GM19397 (cell line): ENCODE measurements at regions not wholly inside any gene's neighbourhood (a gene's known extent, or its start where the extent isn't known, plus 50 kb on each side); places are given as distances from the start of the nearest gene placed in this dataset.
"Not testable (repeated sequence)": the region's sequence is repeated elsewhere in the genome, so short reads cannot be mapped to it uniquely, and the experiment has no call there.

Experiments
- ATAC-seq: cut with Tn5 transposase; IDR thresholded peaks from one replicate; pipeline ENCODE4 v1.9.1; 2021; ENCODE audit warnings: mild to moderate bottlenecking, moderate library complexity; ENCODE audit not compliant: unreplicated experiment

DNA sequence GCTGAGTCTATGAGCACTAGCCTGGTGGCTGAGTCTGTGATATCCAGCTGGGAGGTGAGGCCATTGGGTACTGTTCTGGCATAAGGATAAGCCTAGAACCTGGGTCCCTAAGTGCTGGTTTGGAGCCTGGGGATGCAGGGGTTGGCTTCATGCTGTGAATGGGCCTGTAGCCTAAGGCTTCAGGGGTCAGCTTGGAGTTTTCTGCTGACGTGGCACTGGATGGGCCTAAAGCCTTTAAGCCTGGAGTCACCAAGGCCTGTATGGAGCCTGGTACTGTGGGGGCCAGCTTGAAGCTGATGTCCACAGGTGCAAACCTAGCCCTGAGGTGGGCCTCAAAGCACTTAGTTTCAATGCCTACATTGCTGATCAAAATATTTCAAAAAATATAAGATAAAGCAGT lies 979.6 kb upstream of the POU3F4 start:
- no peak for ATAC-seq

DNA sequence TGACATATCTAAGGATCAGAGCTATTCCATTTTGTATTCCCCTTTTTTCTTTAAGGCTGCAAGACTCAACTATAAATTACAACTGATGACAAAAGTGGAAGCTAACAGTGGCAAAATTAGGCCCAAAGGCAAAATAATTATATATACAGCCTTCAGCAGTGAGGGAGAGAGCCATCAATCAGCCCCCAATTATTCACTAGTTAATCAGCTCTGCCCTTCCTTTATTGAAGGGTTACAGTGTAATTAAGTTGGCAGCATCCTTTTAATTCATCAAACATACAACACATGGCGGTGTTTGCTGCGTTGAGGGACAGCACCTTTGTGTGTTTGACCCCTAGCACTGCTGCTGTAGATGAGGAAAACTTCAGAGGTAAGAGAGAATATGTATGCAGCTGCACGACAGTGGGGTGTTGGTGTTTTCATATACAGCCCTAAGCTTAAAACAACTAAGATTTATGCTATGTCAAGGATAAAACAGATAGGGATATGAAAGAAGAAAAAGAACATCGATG lies 973.9 kb upstream of the POU3F4 start:
- ATAC-seq, result no peak

DNA sequence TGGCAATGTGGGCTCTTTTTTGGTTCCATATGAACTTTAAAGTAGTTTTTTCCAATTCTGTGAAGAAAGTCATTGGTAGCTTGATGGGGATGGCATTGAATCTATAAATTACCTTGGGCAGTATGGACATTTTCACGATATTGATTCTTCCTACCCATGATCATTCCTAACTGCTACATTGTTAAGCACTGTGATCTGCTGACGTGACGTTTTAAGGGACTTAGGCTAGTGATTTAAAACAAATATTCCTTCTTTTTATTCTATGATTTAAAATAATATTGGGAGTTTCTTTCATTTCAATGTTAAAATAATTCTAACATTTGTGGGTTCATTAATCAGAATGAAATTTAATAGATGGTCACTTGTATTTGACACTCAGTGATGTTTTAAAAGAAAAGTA lies 970.9 kb upstream of the POU3F4 start:
- not testable (repeated sequence) for ATAC-seq

DNA sequence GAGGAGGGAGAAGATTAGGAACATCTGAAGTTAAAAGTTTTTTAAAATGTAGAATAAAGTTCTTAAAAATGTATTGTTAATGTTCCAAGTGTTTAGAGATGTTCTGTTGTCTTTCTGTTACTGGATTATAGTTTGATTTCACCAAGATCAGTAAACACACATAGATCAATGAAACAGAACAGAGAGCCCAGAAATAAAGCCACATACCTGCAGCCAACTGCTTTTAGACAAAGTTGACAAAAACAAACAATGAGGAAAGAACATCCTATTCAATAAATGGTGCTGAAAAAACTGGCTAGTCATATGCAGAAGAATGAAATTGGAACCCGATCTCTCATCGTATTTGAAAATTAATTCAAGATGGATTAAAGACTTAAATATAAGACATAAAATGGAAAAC lies 966.3 kb upstream of the POU3F4 start:
- no peak for ATAC-seq

DNA sequence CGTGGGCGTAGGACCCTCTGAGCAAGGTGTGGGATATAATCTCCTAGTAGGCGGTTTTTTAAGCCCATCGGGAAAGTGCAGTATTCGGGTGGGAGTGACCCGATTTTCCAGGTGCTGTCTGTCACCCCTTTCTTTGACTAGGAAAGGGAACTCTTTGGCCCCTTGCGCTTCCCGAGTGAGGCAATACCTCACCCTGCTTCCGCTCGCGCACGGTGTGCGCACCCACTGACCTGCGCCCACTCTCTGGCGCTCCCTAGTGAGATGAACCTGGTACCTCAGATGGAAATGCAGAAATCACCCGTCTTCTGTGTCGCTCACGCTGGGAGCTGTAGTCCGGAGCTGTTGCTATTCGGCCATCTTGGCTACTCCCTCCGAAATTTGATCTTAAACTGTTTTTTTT lies 955.9 kb upstream of the POU3F4 start:
- ATAC-seq, result not testable (repeated sequence)

DNA sequence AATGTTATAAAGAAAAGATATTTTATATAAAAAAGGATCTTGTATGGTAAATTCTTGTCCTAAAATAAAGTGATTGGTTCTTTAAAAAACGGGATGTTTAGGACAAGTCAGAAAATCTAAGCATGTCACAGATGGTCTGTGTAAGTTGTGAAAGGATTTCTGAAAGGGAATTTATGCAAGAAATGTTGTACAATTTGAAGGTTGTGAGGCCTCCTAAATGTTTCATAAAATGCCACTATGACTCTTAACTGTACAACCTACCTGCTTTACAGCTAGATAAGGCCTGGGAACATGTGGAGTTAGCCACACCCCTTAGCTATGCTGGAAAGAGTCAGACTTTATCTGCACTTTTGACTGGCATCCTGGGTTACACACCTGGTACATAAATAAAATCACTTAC lies 951.5 kb upstream of the POU3F4 start:
- ATAC-seq, result no peak

DNA sequence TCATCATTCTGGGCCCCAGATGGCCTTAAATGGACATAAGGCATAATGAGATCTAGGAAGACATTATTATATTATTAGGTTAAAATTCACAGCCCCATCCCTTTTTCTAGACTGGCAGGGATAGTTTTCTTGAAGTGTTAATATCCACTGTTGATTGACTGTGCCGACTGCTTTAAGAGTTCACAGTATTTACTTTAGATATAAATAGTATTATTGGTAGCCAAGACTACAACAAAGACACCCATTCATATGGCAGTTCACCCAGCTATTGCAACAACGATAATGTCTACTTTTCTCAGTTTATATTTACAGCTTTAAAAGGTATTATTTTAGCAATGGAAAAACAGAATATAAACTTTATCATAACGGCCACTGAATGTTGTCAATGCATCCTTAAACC lies 922.2 kb upstream of the POU3F4 start:
- no peak for ATAC-seq

DNA sequence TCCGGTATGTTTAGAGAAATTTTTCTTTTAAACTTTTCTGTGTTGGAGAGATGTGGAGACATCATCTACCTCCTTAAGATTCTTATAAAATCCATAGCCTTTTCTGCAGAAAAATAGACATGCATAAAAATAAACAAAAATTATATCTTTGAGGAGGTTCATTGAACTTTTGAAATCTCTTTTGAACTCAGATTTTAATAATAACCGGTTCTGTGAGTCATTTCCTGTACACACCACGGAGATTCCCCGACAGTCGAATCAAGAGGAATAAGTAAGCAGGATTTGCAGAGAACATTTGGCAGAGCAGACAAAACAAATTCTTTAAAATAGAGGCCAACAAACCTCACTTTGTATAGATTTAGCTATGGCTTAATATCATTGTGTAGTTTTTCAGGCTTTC lies 918.7 kb upstream of the POU3F4 start:
- no peak for ATAC-seq

DNA sequence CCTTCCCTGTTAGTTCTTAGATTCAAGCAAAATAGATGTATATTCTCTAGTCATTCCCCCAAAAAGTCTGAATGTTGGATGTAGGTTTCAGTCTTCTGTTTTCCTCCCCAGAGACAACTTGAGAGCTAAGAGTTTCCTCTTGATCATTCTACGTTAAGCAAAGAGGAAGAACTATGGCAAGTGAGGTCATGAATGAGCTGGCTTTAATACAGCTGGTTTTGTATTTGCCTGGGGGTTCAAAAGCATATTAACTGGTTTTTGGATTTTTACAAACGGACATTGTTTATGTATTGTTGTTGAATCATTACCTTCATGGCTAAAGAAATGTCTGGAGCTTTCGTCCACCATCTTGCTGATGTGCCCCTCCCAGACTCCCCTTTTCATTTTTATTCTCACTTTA lies 916.7 kb upstream of the POU3F4 start:
- ATAC-seq, result no peak

DNA sequence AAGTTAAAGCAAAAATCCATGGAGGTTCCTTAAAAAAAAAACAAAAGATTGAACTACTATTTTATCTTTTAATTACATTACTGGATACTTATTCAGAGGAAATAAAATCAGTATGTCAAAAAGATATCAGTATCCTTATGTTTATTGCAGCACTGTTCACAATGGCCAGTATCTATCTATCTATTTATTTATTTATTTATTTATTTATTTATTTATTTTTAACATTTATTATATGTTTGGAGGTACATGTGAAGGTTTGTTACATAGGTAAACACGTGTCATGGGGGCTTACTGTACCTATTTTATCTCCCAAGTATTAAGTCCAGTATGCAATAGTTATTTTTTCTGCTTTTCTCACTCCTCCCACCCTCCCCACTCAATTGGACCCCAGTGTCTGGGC lies 881.1 kb upstream of the POU3F4 start:
- ATAC-seq, result no peak

DNA sequence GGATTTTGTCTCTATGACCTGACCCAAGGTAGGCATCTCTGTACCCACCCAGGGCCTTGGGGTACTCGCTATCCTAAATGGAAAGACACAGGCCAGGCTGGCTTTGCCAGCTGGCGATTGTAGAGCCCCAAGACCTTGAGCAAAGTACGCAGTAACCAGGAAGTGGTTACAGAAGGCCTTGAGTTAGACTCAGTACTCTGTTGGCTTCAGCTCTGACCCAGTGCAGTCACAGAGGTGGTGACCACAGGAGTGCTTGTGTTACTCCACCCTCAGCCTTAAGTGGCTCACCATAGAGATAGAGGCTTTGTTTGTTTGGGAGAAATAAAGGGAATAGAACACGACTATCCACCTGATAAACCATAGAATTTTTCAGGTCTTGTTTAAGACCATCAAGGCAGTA lies 880.5 kb upstream of the POU3F4 start:
- ATAC-seq, result no peak

DNA sequence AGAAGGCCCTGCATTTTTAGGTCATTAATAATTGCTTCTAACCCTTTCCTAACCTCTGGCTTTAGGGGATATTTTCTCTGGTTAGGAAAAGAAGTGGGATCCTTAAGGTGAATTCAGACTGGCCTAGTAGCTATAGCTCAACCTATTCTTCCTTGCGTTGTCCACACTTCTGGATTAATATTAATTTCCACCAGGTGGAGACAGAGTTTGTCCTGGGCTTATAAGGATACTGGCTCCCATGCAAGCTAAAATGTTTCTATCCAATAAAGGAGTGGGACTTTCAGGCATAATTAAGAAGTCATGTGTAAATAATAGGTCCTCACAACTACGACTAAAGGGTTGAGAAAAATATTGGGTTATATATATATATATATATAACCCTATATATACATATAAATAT lies 860.0 kb upstream of the POU3F4 start:
- no peak for ATAC-seq

DNA sequence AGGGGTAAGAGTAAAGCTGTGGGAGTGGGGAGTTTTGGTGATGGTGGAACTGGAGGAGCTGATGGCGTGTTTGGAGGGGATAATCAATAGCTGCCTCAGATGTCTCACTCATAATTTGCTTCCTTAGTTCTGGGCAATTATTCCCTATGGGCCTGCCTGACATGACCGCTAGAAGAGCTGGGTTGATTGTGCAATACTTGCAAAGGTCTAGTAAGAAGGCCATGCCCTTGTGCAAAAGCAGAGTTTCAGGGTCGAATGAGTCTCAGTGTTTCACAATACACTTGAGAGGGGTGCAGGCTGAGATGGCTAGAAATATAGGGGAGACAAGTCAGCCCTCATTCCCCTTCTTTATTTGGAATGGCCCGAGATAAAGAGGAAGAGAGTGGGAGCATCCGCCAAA lies 858.4 kb upstream of the POU3F4 start:
- ATAC-seq, result no peak

DNA sequence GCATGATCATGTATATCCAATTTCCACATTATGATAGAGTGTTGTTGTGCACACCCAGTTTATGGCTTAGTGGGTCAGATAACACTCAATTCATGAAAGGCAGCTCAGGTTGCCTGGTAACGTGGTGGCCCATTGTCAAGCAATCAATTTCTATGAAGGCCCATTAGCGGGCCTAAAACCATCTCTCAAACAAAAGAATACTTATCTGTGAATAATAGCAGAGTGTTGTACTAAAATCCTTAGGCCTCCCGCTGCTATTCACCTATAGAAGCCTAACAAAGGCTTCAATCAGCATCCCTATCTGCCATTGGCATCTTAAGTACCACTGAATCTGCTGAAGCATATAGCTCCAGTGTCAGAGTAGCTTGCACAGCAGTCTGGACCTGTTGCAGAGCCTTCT lies 849.6 kb upstream of the POU3F4 start:
- ATAC-seq, result no peak

DNA sequence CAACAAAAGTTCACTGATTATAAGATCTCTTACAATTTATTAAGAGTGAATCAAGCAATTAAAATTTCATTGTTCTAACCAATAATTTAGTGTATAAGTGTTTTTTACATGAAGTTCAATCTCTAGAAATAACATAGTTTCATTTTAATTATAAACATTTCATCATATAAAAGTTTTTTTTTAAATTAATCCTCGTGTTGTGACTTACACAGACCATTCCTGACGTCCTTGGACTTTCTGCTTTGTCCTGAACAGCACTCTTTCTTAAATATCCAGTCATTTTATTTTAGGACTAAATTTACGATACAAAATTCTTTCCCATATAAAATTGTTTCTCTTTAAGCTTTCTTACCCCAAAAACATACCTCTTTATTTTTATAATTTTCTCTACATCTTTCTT lies 841.7 kb upstream of the POU3F4 start:
- no peak for ATAC-seq

DNA sequence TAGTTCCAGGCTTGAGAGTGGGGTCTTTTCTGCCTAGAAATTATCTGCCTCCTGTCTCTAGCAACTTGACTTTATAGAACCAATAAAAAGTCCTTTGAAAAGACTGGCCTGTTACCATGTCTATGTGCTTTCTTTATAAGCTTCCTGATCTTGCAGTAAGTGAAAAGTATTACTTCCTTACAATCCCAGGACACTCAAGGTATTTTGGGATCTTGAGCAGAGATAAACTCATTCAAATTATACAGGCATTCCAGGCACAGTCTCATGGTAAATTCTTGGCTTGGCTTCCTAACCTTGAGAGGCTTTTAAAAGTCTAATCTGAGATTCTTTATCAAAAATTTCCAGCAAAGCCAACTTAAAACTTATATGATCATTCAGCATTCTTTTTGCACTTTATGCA lies 833.0 kb upstream of the POU3F4 start:
- ATAC-seq, result no peak

DNA sequence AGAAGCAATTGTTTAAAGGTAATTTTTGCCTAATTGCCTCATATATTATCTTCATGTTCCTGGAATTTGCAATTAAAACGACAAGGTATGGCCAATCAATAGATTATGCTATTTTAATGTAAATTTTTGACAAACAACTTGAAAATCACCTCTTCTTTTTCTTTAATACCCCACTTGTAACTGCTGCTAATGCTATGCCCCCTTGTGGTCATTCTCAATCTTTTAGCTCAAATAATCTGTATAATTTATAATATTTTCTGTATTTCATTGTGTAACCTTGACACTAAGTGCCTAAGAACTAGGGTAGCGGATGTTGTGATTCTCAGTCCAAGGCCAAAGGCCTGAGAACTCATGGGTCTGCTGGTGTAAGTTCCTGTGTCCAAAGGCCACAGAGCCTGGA lies 831.7 kb upstream of the POU3F4 start:
- no peak for ATAC-seq

DNA sequence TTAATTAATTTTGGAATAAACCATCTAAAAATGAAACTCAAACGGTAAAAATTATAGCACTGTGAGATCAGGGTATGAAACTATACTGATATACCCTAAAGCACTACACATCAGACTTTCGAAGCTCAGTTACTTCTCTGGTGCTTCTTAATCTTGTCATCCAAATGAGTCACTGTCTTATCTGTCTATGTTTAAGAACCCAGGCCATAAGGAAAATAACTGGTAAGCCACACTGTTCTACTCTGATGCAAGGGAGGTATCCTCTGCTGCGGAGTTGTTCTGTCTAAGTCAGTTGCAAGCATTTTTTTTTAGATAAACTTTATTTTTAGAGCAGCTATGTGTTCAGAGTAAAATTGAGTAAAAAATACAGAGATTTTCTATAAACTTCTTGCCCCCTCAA lies 830.8 kb upstream of the POU3F4 start:
- no peak for ATAC-seq

DNA sequence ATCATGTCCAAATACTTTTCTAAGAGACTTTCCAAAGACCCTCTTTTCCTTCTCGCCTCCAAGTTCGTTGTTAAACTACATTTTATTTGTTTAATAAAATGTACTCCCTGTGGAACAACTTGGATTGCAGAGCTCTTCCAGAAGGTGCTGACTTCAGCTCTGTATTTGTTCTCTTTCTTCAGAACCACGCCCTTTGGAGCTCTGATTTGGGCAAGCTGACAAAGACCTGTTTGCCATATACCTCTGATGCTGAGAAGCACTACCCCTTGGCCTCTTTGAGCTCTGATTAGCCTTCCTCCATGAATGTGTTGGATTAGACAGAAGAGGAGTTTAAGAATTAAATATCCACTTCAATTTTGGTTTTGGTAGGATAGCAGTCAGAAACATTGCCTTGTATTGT lies 815.1 kb upstream of the POU3F4 start:
- no peak for ATAC-seq

DNA sequence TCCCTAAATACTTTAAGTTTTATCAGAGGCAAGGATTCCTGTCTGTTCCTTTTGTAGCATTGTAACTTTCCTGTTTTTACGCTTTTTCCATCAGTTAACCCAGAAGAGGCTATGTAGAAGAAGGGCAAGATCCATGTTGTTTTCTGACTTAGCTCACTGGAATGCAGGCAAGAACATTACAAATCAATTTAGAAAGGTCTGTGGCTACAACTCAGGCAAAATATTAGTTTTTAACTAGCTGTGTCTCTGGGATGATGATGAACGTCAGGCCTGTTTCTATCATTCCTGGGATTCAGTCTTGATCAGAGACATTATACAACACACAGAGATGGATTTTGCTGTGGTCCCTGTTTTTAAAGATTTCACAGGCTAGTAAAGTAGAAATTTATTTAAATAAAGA lies 813.0 kb upstream of the POU3F4 start:
- no peak for ATAC-seq

DNA sequence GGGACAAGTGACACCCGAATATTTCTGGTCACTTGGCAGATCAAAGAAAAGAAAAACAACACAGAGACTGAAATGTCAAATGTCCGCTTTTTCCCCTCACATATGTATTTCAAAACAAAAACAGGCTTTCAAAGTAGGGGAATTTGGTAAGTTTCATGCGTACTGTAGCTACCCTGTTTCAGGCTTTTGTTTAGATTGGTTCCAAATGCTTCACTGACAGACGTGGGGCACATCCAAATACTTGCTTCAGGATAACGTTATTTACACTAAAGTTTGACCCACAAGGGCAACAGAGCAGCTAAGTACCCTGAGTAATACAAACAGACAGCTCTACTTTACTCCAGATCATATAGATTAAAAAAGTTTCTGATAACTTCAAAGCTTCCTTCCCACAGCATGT lies 804.5 kb upstream of the POU3F4 start:
- no peak for ATAC-seq

DNA sequence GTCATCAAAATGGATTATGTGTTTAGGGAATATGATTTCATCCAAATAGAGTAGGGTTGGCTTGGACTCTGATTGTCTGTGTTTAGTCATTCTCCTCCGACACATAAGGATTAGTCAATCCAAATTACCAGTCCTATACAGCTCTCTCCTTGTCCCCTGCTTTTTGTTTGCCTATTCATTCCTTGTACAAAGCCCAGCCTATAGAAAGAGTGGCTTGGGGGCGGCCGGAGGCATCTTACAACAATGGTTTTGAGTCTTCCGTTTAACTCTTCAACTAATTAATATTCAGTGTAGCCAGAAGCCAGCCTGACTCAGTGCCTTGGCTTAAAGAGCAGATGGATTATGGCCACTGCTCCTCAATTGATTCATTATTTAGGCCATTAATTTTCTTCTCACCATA lies 796.6 kb upstream of the POU3F4 start:
- no peak for ATAC-seq

DNA sequence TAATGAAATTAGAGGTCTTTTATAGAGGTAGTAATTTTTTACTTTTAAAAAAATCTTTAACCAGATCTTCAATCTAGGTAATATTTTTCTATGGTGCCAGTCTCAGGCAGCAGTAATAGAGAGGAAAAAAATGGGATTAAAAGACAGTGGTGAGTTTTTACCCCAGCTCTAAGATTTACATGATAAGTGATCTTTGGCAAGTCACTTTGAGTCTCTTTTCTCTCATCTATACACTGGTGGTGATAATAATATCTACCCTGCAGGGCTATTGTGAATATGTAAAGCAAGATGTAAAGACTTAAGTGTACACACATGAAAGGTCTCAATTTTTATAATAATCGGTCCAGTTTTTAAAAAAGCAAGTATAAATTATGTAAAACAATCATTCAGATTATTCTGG lies 786.2 kb upstream of the POU3F4 start:
- no peak for ATAC-seq

DNA sequence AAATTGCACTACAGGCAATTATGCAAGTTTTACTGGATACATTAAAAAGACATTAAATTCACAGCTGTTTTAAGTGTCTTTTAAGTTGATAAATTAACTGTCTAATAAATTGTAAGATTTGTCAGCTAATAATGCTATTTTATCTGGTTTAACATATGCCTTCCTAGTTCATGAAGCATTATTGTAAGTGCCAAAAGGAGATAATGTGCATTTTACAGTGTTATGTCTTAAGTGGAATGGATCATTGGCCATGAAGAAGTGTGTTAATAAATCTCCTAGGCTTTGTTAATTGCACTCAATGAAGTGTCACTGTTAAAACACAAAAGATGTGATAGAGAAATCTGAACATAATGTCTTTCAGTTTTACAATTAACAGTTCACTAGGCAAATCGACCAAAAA lies 784.3 kb upstream of the POU3F4 start:
- no peak for ATAC-seq
